HepG2 (cell line): ENCODE measurements at regions not wholly inside any gene's neighbourhood (a gene's known extent, or its start where the extent isn't known, plus 50 kb on each side); places are given as distances from the start of the nearest gene placed in this dataset.

ENCODE experiments used
- BRF2 ChIP-seq: sonication (generic); formaldehyde crosslinking; IDR thresholded peaks from 2 replicates; pipeline ENCODE4 v1.8.1; 2022; ENCODE audit warnings: mild to moderate bottlenecking, missing genetic modification reagents
- ESRRA ChIP-seq: sonication (generic); formaldehyde crosslinking; IDR thresholded peaks from 2 replicates; pipeline ENCODE4 v1.5.1; 2020; ENCODE audit warnings: mild to moderate bottlenecking, low read depth, missing genetic modification reagents
- HDAC1 ChIP-seq: sonication (generic); formaldehyde crosslinking; IDR thresholded peaks from 2 replicates; pipeline ENCODE4 v1.5.1; 2020; ENCODE audit warnings: mild to moderate bottlenecking, missing genetic modification reagents
- HNF4A ChIP-seq: sonication (generic); formaldehyde crosslinking; IDR thresholded peaks from 2 replicates; pipeline ENCODE4 v1.4.0; 2020; ENCODE audit warnings: missing genetic modification reagents
- HNF4G ChIP-seq, 2 experiments: sonication (generic) in 1 of 2; formaldehyde crosslinking in 1 of 2; IDR thresholded peaks; 2 replicates each; pipeline versions ENCODE4 v1.4.0 to v1.6.1; 2011 to 2020; ENCODE audit warnings: borderline replicate concordance in 2 of 2, low read depth in 2 of 2, mild to moderate bottlenecking in 2 of 2, low read length in 1 of 2, missing genetic modification reagents in 1 of 2, moderate library complexity in 1 of 2
- MXD1 ChIP-seq: sonication (generic); formaldehyde crosslinking; IDR thresholded peaks from 2 replicates; pipeline ENCODE4 v1.4.0; 2020; ENCODE audit warnings: mild to moderate bottlenecking, missing genetic modification reagents
- MYNN ChIP-seq: sonication (generic); formaldehyde crosslinking; IDR thresholded peaks from 2 replicates; pipeline ENCODE4 v1.4.0; 2020; ENCODE audit warnings: mild to moderate bottlenecking, low read depth, missing genetic modification reagents
- NBN ChIP-seq: fragments of 450-650 bp; conservative IDR thresholded peaks from 2 replicates; pipeline ENCODE4 v1.6.1; 2017
- PHF21A ChIP-seq: sonication (generic); formaldehyde crosslinking; IDR thresholded peaks from 2 replicates; pipeline ENCODE4 v1.5.0; 2020; ENCODE audit warnings: mild to moderate bottlenecking, missing genetic modification reagents
- POGZ ChIP-seq: sonication (generic); formaldehyde crosslinking; IDR thresholded peaks from 2 replicates; pipeline ENCODE4 v1.4.0; 2020; ENCODE audit warnings: mild to moderate bottlenecking, missing genetic modification reagents
- RCOR2 ChIP-seq: IDR thresholded peaks from 2 replicates; pipeline ENCODE4 v1.6.1; 2016; ENCODE audit warnings: missing biosample characterization, missing genetic modification reagents
- RORA ChIP-seq: sonication (generic); formaldehyde crosslinking; IDR thresholded peaks from 2 replicates; pipeline ENCODE4 v1.5.0; 2020; ENCODE audit warnings: mild to moderate bottlenecking, missing genetic modification reagents, moderate library complexity
- SRSF4 ChIP-seq: fragments of 200-400 bp; formaldehyde crosslinking; IDR thresholded peaks from one replicate; pipeline ENCODE4 v1.6.1; 2018; ENCODE audit warnings: mild to moderate bottlenecking, low read depth, low read length, moderate library complexity; ENCODE audit not compliant: poor library complexity, severe bottlenecking
- TCF7 ChIP-seq: sonication (generic); IDR thresholded peaks from 2 replicates; pipeline ENCODE4 v1.6.1; 2016; ENCODE audit warnings: antibody characterized with exemption, low read depth
- ZBTB14 ChIP-seq: sonication (generic); formaldehyde crosslinking; IDR thresholded peaks from 2 replicates; pipeline ENCODE4 v1.4.0; 2020; ENCODE audit warnings: missing genetic modification reagents
- ZC3H13 ChIP-seq: sonication (generic); formaldehyde crosslinking; IDR thresholded peaks from 2 replicates; pipeline ENCODE4 v1.8.1; 2023; ENCODE audit warnings: mild to moderate bottlenecking, missing genetic modification reagents, moderate library complexity
- ZFP36L2 ChIP-seq: sonication (generic); formaldehyde crosslinking; IDR thresholded peaks from 2 replicates; pipeline ENCODE4 v1.4.0; 2020; ENCODE audit warnings: missing genetic modification reagents
- ZNF460 ChIP-seq: sonication (generic); formaldehyde crosslinking; IDR thresholded peaks from 2 replicates; pipeline ENCODE4 v1.5.1; 2020; ENCODE audit warnings: missing genetic modification reagents, mild to moderate bottlenecking, borderline replicate concordance
- ZNF567 ChIP-seq: sonication (generic); formaldehyde crosslinking; IDR thresholded peaks from 2 replicates; pipeline ENCODE4 v1.8.1; 2023; ENCODE audit warnings: mild to moderate bottlenecking, missing genetic modification reagents, borderline replicate concordance
- ZNF607 ChIP-seq: sonication (generic); formaldehyde crosslinking; IDR thresholded peaks from 2 replicates; pipeline ENCODE4 v1.5.1; 2020; ENCODE audit warnings: missing genetic modification reagents, mild to moderate bottlenecking, borderline replicate concordance
- TF ChIP-seq, protein P1 (sequence below): IDR thresholded peaks from 2 replicates; pipeline ENCODE4 v1.6.1; 2012; ENCODE audit warnings: low read length, improper control_type of control experiment
- TF ChIP-seq, protein P2 (sequence below): sonication (generic); formaldehyde crosslinking; conservative IDR thresholded peaks from 2 replicates; pipeline ENCODE4 v1.4.0; 2020; ENCODE audit warnings: mild to moderate bottlenecking, missing genetic modification reagents, moderate library complexity

DNA sequence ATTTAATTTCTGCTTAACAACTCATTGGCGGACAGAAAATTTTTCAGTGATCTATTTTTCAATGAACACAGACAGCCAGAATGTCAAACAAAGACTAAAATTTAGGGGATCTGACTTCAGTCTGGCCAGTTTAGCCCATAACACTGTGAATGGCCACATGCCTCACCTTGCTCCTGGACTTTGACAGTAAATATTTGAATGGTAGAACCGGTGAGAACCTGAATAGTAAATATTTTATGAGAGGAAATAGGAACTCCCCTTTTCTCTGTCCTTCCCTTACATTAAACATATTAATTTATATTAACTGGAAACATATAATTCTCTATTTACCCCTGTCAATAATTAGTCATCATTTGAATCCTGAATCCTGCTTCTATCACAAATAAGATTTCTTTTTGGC, 942.1 kb downstream of the KCNJ2 start (continued):
- TF ChIP-seq ZFP36L2 = no peak
- no peak for TF ChIP-seq RORA (CRISPR knock-in tag)
- no peak for TF ChIP-seq BRF2 (CRISPR knock-in tag)
- TF ChIP-seq ZNF607 (CRISPR knock-in tag) = no peak
- 0 out of 2 replicates have a peak, but pooled peaks have one; percentile 35 for TF ChIP-seq HNF4G (IDR thresholded peaks at IDR 0.05; ENCODE audit: borderline replicate concordance, low read depth, low read length)
- no peak for TF ChIP-seq HNF4G (CRISPR knock-in tag; IDR thresholded peaks at IDR 0.05; ENCODE audit: borderline replicate concordance, low read depth)
- TF ChIP-seq HNF4A (CRISPR knock-in tag) = peak; percentile 73
- no peak for TF ChIP-seq ZNF567 (CRISPR knock-in tag)
- TF ChIP-seq RCOR2 (CRISPR knock-in tag) = no peak
- TF ChIP-seq PHF21A (CRISPR knock-in tag) = no peak
- no peak for TF ChIP-seq ZBTB14 (CRISPR knock-in tag)
- TF ChIP-seq HDAC1 (CRISPR knock-in tag) = no peak
- TF ChIP-seq ESRRA (CRISPR knock-in tag) = no peak
- no peak for TF ChIP-seq TCF7
- TF ChIP-seq POGZ (CRISPR knock-in tag) = 0 out of 2 replicates have a peak, but pooled peaks have one; percentile 43
- no peak for TF ChIP-seq ZNF460 (CRISPR knock-in tag)
- TF ChIP-seq SRSF4 = no peak
- TF ChIP-seq MYNN = no peak
- TF ChIP-seq, protein P1, sequence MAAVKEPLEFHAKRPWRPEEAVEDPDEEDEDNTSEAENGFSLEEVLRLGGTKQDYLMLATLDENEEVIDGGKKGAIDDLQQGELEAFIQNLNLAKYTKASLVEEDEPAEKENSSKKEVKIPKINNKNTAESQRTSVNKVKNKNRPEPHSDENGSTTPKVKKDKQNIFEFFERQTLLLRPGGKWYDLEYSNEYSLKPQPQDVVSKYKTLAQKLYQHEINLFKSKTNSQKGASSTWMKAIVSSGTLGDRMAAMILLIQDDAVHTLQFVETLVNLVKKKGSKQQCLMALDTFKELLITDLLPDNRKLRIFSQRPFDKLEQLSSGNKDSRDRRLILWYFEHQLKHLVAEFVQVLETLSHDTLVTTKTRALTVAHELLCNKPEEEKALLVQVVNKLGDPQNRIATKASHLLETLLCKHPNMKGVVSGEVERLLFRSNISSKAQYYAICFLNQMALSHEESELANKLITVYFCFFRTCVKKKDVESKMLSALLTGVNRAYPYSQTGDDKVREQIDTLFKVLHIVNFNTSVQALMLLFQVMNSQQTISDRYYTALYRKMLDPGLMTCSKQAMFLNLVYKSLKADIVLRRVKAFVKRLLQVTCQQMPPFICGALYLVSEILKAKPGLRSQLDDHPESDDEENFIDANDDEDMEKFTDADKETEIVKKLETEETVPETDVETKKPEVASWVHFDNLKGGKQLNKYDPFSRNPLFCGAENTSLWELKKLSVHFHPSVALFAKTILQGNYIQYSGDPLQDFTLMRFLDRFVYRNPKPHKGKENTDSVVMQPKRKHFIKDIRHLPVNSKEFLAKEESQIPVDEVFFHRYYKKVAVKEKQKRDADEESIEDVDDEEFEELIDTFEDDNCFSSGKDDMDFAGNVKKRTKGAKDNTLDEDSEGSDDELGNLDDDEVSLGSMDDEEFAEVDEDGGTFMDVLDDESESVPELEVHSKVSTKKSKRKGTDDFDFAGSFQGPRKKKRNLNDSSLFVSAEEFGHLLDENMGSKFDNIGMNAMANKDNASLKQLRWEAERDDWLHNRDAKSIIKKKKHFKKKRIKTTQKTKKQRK = no peak
- TF ChIP-seq, protein P2, sequence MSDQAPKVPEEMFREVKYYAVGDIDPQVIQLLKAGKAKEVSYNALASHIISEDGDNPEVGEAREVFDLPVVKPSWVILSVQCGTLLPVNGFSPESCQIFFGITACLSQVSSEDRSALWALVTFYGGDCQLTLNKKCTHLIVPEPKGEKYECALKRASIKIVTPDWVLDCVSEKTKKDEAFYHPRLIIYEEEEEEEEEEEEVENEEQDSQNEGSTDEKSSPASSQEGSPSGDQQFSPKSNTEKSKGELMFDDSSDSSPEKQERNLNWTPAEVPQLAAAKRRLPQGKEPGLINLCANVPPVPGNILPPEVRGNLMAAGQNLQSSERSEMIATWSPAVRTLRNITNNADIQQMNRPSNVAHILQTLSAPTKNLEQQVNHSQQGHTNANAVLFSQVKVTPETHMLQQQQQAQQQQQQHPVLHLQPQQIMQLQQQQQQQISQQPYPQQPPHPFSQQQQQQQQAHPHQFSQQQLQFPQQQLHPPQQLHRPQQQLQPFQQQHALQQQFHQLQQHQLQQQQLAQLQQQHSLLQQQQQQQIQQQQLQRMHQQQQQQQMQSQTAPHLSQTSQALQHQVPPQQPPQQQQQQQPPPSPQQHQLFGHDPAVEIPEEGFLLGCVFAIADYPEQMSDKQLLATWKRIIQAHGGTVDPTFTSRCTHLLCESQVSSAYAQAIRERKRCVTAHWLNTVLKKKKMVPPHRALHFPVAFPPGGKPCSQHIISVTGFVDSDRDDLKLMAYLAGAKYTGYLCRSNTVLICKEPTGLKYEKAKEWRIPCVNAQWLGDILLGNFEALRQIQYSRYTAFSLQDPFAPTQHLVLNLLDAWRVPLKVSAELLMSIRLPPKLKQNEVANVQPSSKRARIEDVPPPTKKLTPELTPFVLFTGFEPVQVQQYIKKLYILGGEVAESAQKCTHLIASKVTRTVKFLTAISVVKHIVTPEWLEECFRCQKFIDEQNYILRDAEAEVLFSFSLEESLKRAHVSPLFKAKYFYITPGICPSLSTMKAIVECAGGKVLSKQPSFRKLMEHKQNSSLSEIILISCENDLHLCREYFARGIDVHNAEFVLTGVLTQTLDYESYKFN (CRISPR knock-in tag) = peak; percentile 77
- TF ChIP-seq NBN = no peak
- no peak for TF ChIP-seq MXD1
- no peak for TF ChIP-seq ZC3H13 (CRISPR knock-in tag)
